Suprapubic skin (tissue), 4 donors: ENCODE measurements at regions not wholly inside any gene's neighbourhood (a gene's known extent, or its start where the extent isn't known, plus 50 kb on each side); places are given as distances from the start of the nearest gene placed in this dataset.

Experiments used
- CTCF ChIP-seq, 2 donors: fragments of 200-600 bp in 1 of 2; fragments of 450-650 bp in 1 of 2; sonication (generic) in 1 of 2; IDR thresholded peaks; one replicate each; pipeline ENCODE4 v1.5.1; 2016 to 2019; ENCODE audit warnings: antibody characterized with exemption in 2 of 2, mild to moderate bottlenecking in 1 of 2, moderate library complexity in 1 of 2
- EP300 ChIP-seq: sonication (generic); formaldehyde crosslinking; IDR thresholded peaks from one replicate; pipeline ENCODE4 v1.6.1; 2017; ENCODE audit warnings: antibody characterized with exemption
- POLR2A ChIP-seq, 2 donors: fragments of 450-650 bp; IDR thresholded peaks; one replicate each; pipeline ENCODE4 v1.6.1; 2017; ENCODE audit warnings: antibody characterized with exemption in 2 of 2, mild to moderate bottlenecking in 2 of 2, moderate library complexity in 2 of 2
- POLR2AphosphoS5 ChIP-seq, 3 donors: sonication (generic); formaldehyde crosslinking; IDR thresholded peaks; one replicate each; pipeline ENCODE4 v1.6.1; 2017; ENCODE audit warnings: antibody characterized with exemption in 3 of 3

GRCh38 chr17:63291258-63291657 is 154.8 kb downstream of the CYB561 start:
- TF ChIP-seq POLR2AphosphoS5 (IDR thresholded peaks at IDR 0.05) (no peak), POLR2A (IDR thresholded peaks at IDR 0.05) (no peak), CTCF (IDR thresholded peaks at IDR 0.05) (no peak), EP300 (no peak)
